ENCODE measurements at regions not wholly inside any gene's neighbourhood (a gene's known extent, or its start where the extent isn't known, plus 50 kb on each side); places are given as distances from the start of the nearest gene placed in this dataset.

DNA sequence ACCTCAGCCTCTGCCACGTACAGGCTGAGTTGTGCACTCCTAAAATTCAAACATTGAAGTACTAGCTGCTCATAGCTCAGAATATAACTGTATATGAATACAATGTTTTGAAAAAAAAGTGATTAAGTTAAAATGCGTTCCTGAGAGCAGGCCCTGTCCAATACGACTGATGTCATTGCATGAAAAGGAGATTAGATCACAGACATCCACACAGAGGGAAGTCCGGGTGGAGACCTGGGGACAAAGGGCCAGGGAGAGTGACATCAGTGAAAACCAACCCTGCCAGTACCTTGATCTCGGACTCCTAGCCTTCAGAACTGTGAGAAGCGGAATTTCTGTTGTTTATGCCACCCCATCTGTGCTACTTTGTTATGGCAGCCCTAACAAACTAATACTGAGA is 311.4 kb upstream of the NR2F2 start:
- DNase-seq = no peak

DNA sequence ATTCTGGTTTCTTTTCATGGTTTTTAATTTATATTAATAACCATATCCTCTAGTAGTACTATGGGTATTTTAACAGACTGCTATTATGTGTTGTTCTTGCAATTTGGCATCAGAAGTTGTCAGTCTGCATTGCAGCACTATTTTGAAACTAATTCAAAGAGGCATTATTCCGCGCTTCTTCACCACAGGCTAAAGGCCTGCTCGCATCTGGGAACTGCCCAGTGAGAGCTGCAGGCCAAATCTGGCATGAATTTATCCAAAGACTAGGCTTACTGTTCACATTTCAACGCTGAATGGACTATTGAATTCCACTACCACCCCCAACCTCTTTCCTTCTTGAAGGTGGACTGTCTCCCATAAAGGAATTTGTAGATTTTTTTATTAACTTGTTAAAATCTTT is 310.4 kb upstream of the NR2F2 start:
- no peak for DNase-seq

DNA sequence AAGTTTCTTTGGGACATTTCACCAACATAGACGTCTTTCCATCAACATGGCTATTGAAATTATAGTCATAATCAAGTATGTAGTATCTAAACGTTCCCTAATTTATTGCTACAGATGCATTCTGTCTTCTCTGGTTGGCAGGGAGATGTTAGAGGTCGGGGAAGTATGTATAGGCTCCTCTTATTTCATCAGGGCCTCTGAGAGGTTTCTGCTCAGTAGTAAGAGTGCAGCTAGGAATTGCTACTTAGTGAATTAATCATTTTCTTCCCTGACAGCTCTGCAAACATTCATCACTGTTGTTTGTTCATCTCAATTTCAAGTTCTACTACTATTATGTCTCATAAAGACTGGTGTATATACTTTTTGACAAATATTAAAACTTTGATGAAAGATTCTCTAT is 309.7 kb upstream of the NR2F2 start:
- no peak for DNase-seq

DNA sequence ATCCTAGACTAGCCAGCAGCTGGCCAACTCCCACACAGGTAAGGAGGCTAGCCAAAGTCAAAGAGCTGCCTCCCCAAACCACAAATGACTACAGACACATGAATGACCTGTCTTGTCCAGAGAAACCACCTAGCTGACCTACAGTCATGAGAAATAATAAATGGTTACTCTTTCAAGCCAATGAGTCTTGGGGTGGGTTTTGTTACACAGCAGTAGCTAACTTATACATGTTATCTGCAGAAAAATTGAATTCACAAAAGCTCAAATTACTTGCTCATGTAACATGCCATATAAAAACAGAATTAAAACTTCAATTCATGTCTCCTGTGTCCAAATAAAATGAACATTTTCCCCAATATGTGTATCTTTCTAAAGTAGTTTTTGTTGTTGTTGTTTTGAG is 307.4 kb upstream of the NR2F2 start:
- DNase-seq = no peak

DNA sequence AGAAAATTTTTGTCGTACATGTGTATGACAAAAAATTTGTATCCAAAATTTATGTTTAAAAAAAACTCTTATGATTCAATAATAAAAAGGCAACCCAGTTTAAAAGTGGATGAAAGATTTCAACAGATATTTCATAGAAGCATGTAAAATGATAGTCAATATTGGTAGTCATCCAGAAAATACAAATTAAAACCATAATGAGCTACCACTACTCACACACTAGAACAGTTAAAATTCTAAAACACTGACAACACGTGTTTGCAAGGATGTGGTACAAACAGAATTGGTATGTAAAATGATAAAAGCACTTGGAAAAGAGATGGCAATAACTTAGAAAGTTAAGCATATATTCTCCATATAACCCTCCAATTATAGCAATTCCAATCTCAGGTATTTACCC is 303.0 kb upstream of the NR2F2 start:
- DNase-seq = no peak

DNA sequence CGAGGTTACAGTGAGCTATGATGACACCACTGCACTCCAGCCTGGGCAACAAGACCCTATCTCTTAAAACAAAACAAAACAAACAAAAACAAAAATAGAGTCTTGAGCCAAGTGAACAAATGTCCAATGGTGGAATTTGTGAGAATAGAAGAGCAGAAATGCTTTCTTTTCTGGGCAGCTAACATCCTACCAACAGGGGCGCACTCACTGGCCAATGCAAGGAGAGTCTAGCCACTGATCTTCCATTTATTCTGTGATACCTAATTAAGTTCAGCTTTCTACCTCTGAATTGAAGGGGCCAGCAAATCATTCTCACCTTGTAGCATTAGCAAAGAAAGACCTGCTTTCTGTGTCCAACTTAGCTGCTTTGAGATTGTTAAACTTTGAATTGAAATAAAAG is 301.9 kb upstream of the NR2F2 start:
- no peak for DNase-seq

DNA sequence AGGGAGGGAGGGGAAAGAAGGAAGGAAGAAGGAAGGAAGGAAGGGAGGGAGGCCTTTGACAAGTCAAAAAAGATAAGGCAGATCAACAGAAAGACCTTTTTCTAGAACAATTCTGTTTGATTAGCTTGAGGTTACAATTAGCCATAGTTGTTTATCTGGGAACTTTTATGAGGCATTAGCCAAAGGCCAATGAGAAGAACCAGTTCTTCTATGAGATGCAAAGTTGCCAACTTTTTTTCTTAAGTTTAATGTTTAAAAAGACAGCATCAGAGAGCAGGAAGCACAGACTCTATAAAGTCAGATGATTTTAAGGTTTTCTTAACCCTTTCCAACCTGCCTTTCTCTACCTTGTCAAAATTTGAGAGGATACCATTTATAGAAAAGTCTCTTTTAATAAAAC is 301.3 kb upstream of the NR2F2 start:
- no peak for DNase-seq

DNA sequence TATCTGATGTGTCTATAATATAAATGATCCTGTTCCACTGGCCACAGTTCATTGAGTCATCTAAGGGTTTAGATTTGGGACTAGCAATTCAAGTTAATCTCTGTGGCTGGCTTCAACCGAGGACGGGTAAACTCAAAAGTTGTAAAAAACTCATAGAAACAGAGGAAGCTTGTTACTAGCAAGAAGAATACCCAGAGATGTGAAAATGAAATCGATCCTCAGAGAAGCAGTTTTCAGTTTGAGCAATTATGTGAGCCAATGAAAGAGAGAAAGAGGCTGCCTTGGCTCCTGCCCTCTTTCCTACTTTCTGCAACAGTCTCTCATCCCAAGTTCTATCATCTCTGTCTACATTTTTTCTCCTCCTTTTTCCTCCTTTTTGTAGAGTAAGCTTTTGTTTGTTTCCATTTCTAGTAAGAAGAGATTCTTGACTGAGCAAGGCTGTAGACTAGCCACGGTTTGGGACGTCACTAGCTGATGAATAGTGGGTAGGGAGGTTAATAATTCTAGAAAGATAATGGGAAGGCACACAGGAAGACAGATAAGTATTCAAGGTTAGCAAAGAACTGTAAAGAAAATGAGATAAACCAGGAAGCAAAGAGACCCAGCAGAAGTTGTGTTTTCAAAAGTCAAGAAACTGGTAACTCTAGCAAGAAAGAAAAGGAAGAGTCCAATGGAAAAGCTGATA is 298.9 kb upstream of the NR2F2 start:
- no peak for DNase-seq

DNA sequence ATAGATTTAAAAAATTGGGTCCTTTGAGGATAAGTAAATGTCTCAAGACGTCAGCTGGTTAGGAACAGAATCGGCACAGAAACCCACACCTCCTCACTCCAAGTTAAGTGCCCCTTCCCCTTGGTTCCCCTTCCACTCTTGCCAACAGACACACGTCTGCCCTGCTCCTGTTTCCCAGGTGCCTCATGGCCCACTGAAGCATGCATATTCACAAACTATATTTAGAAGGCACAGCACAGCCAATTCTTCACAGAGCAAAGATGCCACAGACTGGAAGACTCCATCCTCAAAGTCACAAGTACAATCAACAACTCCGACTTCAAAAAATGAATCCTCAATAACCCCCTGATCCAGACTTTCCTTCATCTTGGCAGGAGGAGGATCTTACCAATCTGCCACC is 295.4 kb upstream of the NR2F2 start:
- no peak for DNase-seq

DNA sequence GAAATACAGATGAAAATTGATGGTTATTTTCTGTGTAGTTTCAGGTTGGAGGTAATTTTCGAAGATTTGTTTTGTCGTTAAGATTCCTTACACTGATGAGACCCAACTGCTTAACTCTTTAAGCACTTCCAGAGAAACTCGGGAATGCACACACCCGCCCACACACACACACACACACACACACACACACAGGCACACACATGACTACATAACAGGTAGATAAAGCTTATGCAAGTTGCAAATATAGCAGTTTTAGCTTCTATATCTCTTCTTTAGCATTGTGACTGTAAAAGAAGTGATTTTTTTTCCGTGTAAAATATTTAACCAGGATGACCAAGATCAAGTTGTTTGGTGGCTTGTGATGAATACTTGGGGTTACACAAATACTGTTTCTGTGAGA is 294.9 kb upstream of the NR2F2 start:
- DNase-seq = no peak

DNA sequence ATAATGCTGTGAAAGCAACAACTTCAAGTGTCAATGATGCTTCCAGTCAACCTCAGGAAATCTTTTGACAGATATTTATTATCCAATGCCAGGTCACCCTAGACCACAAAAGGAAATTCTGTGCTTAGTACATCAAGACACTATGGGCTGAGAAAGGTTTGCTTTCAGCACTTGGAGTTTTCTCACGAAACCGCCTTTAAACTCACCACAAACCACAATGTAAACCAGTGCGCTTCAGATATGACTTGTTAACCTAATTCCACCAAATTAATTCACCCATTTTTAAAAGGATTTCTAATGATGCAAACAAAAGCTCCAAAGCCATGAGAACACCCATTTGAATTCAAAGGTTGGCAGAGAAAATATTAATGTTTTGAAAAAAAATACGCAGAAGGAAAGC is 292.9 kb upstream of the NR2F2 start:
- DNase-seq = no peak

DNA sequence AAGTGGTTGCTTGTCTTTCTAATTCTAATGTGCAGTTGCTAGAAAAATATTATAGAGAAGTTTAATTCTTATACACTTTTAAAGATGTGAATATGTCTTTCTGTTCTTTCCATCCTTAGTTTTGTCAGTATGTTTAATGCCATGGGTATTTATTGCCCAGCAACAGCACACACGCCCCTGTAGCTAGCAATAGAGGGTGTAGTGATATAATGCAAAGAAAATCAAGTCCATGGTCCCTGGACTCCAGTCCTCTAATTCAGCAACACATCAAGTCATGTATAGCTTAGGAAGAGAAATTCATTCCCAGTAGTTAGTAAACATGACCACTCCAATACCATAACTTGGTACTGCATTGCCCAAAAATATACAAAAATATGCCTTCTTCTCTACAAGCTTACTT is 292.4 kb upstream of the NR2F2 start:
- no peak for DNase-seq

DNA sequence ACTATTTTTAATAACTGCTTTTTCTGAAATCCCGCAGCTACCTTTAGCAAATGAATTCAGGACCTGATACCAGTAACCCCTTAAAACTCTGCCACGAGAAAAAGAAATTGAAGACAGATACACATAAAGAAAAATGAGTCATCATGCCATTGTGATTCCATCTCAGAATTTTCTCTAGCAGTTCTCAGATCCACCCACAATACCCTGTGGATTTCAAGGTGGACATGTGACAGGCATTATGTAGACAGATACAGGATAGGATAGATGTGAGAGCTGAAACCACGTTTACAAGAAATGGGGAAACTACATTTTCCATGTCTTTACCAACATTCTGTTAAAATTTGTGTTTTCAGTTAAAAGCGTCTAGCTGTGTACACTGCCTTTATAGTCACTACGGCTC is 291.9 kb upstream of the NR2F2 start:
- no peak for DNase-seq

DNA sequence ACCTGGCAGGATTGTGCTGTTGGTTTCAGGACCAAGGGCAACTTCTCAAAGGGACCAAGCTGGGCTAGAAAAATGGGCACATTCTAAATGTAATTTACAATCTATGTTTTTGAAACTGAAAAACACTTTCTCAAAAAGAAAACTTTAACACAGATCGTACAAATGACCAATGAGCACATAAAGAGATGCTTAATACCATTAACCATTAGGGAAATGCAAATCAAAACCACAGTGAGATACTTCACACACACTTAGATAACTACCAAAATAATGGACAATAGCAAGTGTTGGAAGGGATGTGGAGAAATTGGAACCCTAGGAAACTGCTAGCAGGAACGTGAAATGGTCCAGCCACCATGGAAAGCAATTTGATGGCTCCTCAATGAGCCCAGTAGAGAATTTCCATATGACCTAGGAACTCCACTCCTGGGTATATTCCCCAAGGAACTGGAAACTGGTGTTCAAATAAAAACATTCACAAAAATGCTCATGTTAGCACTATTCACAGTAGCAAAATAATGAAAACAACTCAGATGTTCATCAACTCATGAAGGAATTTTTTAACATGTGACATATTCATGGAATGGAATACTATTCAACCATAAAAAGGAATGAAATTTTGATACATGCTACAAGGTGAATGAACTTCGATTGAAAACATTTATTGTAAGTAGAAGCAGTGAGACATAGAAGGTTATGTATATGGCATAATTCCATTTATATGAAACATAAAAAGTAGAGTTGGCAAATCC is 288.3 kb upstream of the NR2F2 start:
- DNase-seq = no peak

DNA sequence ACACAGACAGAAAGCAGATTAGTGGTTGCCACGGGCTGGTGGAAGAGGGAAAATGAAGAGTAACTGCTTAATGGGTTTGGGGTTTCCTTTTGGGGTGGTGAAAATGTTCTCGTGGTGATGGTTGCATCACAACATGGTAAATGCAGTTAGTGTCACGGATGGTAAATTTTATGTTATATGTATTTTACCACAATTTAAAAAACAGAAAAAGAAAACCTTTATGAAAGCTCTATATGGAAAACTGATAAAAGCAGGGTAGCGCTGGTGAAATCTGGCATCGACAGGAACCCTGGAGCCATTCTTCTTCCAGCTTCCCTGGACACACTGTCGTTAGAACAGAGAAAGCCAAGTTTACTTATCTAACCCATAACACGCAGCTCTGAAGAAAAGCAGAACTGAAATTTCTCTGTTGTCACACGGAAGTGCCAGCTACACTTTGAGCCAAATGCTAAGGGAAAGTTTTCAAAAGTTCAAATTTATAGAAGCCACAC is 287.7 kb upstream of the NR2F2 start:
- no peak for DNase-seq

DNA sequence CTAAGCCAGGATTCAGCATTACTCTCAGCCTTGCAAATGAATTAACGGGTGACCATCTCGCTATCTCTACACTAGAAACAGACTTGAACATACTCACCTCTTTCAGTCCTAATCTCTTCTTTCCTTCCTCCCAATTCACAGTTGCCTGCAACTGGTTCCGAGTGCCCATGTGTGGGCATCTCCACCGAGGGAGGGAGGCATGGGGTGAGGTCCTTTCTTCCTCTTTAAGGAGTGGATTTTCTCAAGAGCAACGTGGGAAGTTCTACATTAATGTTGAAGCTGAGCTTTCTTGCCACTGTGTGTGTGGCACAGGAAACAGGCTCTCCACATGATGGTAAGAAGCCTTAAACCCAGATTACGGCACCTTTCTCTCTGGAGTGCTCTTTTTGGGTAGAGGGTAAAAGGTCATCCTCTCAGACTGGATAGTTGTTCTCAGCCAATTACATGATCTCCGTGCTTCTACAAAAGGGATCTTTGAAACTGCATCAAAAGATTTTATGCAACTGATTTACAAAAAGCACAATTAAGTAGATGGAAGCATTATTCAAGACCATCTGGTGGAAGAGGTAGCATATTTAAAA is 286.8 kb upstream of the NR2F2 start:
- DNase-seq = no peak

DNA sequence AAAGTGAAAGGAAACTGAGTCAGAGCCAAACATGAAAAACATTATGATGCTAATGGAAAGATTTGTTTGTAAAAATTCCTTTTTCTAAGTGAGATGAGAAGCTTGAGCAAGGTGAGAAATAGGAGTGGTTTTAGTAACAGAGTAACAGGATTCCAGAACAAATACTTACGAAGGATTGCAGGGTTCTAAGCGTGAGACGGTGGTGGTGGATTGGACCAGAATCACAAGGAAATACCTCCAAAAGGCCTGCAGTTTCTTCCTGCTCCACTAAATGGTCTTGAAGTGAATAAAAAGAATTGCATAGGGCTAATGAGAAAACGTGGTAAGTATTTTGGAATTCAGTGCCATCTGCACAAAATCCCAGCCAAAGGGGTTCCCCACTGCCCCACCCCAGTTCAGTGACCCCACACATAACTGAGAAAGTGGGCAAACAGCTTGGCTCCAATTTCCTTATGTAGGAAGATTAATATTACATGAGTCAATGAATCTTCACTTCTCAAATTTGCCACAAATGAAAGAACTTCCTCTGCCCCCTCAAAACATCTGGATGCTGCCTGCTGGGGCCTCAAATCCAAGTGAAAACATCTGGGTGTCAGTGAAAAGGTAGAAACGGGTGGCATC is 283.8 kb upstream of the NR2F2 start:
- no peak for DNase-seq

DNA sequence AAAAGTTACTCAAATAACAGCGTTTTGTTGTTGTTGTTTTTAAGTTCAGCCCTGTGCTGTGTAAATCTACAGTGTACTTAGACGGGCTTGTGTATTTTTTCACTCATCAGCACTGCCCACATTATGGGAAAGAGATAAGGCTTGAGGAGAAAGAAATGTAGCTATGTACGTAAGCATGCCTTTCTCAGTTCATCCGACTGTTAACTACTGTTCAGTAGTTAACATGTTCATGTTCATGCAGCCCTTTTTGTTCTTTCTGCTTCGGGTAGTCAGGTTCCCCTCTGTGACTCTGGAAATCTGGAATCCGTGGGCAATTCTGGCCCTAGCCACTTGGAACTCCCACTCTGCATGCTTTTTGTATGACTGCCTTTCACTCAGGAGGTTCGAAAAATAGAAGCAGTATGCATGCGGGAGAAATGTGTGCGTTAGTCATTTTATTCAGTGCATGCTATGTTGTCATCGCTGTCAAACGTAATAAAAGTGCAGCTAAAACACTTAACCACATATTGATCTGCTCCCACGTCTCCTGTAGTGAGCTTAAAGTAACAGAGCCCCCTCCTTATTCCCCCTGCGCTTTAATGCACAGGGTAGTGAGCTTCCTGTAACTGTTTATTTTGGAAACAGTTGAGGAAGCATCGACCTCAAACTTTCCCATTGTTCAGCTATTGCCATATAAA is 283.1 kb upstream of the NR2F2 start:
- no peak for DNase-seq

DNA sequence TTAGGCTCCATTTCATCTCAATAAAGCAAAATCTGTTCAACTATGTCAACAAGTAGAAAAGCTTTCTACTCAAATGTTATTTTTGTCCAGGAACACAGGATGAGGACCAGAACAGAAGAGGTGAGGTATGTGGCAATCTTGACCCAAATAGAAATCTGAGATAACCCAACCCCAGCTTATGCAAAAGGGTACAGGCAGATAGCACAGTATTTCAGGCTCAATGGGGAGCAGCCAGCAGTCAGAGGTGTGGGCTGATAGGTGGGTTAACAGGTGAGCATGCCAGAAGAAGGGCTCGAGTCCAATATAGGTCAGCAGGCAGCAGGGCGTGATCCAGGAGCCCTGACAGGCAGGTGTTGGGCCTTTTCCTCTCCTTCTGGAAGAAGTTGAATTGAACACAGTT is 281.2 kb upstream of the NR2F2 start:
- DNase-seq = no peak

DNA sequence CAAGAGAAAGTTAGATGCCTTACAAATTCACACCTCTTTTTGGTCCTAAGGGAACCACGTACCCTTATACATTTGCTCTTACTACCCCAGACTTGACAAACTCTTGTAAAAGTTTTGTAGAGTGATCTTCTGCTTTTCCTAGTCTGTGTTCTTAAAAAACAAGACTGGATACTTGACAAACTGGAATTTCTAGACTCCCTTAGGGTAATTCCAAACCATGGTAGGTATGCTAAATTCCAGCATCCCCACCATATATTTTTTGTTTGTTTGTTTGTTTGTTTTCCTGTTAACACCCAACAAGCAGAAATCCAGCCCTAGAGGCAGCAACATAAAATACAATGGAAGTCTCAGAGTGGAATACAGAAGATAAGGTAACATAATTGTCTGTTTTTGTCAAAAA is 280.7 kb upstream of the NR2F2 start:
- DNase-seq = no peak

DNA sequence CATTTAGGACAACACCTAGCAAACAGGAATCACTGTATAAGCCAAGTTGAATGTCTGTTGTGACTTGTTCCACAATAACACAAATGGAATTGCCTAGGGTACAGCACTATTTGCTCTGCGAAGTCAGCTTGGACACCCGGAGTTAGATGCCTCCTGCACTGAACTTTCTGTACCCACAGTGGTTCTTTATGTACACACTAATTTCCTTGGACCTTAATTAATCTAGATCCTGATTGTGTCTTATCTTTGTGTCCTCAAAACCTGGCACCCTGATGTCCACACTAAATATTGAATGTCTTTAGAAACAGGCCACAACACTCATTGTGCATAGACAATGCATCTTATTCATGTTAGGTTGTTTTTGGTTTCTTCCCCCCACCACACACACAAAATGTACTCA is 278.9 kb upstream of the NR2F2 start:
- DNase-seq = no peak

DNA sequence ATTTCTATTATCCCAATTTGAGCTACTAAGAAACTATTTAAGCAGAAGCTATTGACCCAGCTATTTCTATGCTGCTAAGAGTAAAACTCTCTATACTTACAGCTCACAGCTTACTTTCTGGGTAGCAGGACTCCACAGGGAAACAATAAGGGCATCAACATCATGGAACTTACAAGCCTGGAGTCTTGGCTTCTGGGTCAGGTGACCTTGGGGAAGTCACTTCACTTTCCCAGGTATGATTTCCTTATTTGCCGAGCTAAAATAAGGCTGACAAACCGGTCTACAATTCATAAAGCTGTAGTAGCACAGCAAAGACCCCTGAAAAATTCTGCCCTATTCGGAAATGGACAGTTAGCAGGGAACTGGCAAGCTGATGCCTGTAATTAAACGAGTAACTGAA is 278.3 kb upstream of the NR2F2 start:
- no peak for DNase-seq

DNA sequence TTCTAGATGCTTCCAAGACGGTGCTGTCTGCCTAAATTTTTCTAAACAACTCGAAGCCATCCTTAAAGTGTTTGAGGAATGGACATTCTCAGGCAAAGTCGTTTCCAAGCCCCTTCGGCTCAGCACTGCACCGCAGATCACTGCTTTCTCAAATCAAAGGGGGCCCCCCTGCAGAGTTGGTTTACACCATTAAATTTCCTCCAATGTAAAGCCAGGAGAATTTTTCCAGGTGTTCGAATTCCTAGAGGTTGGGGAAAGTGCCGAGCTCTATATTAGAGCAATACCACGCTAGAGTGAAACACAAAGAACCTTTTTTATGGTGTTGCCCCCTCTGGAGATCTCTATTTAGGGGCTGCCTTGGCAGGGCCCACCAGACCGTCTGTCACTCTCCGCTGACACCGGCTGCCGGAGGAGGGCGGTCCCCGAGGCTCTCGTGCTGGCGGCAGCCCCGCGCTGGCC is 277.9 kb upstream of the NR2F2 start:
- no peak for DNase-seq
